ENCODE measurements at regions not wholly inside any gene's neighbourhood (a gene's known extent, or its start where the extent isn't known, plus 50 kb on each side); places are given as distances from the start of the nearest gene placed in this dataset.

GRCh38 chr3:106931904-106932303 lies 445.3 kb upstream of the CCDC54 start:
- no peak for TF ChIP-seq CTCF (conservative IDR thresholded peaks at IDR 0.05; ENCODE audit: low read depth, low read length)
- H3K4me3 ChIP-seq (ENCODE audit: low read depth, low read length), result no peak overlapping the region
- DNase-seq (ENCODE audit: low read depth), result no peak

GRCh38 chr3:106936337-106936736 lies 440.9 kb upstream of the CCDC54 start:
- TF ChIP-seq CTCF (conservative IDR thresholded peaks at IDR 0.05; ENCODE audit: low read depth, low read length), result no peak
- H3K4me3 ChIP-seq (ENCODE audit: low read depth, low read length), result no peak overlapping the region
- DNase-seq (ENCODE audit: low read depth), result no peak

- no peak for DNase-seq (ENCODE audit: low read depth)
- TF ChIP-seq CTCF (conservative IDR thresholded peaks at IDR 0.05; ENCODE audit: low read depth, low read length), result no peak
- H3K4me3 ChIP-seq (ENCODE audit: low read depth, low read length), result no peak overlapping the region
Observed at GRCh38 chr3:106942051-106942450, 435.2 kb upstream of the CCDC54 start.

- no peak overlapping the region for H3K4me3 ChIP-seq (ENCODE audit: low read depth, low read length)
- TF ChIP-seq CTCF (conservative IDR thresholded peaks at IDR 0.05; ENCODE audit: low read depth, low read length), result no peak
- DNase-seq (ENCODE audit: low read depth), result no peak
Observed at GRCh38 chr3:106943071-106943470, 434.2 kb upstream of the CCDC54 start.

- DNase-seq (ENCODE audit: low read depth), result no peak
- no peak overlapping the region for H3K4me3 ChIP-seq (ENCODE audit: low read depth, low read length)
- no peak for TF ChIP-seq CTCF (conservative IDR thresholded peaks at IDR 0.05; ENCODE audit: low read depth, low read length)
Observed at GRCh38 chr3:106945435-106945834, 431.8 kb upstream of the CCDC54 start.

GRCh38 chr3:106946866-106947265 lies 430.4 kb upstream of the CCDC54 start:
- no peak for DNase-seq (ENCODE audit: low read depth)
- TF ChIP-seq CTCF (conservative IDR thresholded peaks at IDR 0.05; ENCODE audit: low read depth, low read length), result no peak
- no peak overlapping the region for H3K4me3 ChIP-seq (ENCODE audit: low read depth, low read length)

GRCh38 chr3:106957029-106957428 lies 420.2 kb upstream of the CCDC54 start:
- no peak overlapping the region for H3K4me3 ChIP-seq (ENCODE audit: low read depth, low read length)
- no peak for TF ChIP-seq CTCF (conservative IDR thresholded peaks at IDR 0.05; ENCODE audit: low read depth, low read length)
- no peak for DNase-seq (ENCODE audit: low read depth)
